HG02642 (cell line): ENCODE measurements at regions not wholly inside any gene's neighbourhood (a gene's known extent, or its start where the extent isn't known, plus 50 kb on each side); places are given as distances from the start of the nearest gene placed in this dataset.

Source experiments
- ATAC-seq: cut with Tn5 transposase; IDR thresholded peaks from one replicate; pipeline ENCODE4 v1.9.1; 2021; ENCODE audit warnings: mild to moderate bottlenecking; ENCODE audit not compliant: unreplicated experiment, poor library complexity

DNA sequence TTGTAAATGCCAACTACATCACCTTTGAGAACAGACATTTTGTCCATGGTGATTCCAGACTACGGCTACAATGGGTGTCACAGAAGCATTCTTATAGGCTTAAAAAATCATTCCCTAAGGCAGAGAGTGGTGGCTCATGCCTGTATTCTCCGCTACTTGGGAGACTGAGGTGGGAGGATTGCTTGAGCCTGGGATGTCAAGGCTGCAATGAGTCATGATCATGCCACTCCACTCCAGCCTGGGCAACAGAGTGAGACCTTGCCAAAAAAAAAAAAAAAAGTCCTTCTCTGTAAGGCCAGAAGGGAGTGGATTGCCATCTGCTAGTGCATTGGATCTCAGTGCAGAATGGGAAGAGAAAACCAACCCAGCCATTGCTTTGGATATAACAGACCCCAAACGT lies 522.5 kb downstream of the VRK1 start:
- ATAC-seq, result no peak

DNA sequence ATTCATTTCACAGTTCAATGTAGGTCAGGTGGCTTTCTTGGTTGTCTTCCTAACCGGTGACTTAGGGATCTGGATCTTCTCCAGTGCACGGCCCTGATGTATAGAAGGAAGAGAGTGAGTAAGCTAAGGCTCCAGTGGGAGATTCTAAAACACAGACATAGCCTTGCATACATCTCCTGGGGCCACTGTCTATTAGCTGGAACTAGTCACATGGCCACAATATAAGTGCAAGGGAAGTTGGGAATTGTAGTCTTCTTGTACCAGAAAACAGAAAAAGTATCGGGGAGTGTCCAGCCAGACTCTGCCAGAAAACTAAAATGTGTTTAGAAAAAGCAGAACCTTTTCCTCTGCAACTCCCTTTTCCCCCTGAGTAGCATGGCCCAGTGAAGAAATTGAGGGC lies 531.6 kb downstream of the VRK1 start:
- no peak for ATAC-seq

DNA sequence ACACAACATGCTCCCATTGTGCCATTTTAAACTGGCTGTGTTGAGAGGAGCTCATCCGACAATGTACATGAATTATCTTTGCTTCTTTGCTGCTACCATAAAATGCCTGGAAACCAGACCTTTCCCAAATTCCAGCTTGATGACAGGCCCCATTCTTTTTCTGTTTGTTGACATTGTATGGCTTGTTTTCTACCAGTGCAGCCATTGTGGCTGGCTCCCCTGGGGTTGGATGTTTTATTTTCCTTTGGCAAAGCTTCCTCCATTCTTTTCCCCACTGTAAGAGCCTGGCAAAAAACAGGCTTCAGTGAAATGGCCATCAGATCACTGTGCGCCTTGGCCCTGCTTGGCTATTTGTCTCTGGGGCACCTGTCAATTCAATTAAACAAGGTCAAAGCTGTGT lies 532.5 kb downstream of the VRK1 start:
- ATAC-seq, result no peak

DNA sequence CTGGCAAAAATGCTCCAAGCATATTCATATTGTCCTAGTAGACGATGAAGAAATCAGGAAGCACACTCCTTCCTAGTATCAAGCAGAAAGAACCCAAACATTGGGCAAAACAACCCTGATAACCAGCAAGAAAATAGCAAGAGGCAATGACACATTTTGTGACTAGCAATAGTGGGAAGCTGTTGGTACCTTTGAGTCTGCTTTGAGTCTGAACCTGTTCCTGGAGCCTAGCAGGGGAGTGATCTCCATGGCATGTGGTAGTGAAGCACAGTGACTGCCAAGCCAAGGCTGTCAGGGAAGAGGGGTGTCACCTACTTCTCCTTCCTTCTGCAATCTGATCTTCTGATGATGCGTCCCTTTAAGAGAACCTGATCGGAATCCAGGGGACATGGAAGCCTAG lies 533.9 kb downstream of the VRK1 start:
- no peak for ATAC-seq

DNA sequence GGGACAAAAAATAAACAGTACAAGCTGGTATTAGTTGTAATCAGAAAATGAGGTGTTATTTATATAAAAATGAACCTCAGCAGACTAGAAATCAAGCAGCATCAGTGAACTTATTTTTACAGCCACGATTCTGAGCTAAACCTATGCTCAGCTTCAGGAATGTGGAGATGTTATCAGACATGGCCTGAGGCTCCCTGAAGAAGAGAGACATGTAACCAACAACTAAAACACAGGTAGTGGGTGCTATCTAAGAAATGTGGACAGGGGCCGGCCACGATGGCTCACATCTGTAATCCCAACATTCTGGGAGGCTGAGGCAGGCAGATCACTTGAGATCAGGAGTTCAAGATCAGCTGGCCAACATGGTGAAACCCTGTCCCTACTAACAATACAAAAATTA lies 534.3 kb downstream of the VRK1 start:
- no peak for ATAC-seq

GRCh38 chr14:97336179-97336578 lies 539.0 kb downstream of the VRK1 start:
- no peak for ATAC-seq

DNA sequence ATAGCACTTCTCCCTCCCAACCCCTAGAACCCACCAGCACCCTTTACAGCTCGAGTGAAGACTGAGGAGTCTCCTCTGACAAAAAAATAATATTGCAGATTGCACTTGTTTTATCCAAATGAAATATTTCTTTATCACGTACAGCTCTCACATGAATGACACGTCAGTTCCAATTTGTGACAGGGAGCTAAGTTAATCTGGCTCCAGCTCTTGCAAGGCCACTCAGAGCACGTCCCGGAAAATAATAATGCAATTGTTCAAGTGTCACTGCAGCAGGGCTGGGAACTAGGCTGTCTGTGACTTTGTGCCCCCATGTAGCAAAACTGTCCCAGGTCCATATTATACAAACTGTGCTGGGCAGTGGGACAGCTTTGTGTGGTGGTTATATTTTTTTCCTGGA lies 539.6 kb downstream of the VRK1 start:
- ATAC-seq, result no peak

GRCh38 chr14:97337267-97337666 lies 540.1 kb downstream of the VRK1 start:
- no peak for ATAC-seq

GRCh38 chr14:97337670-97338069 lies 540.5 kb downstream of the VRK1 start:
- ATAC-seq, result no peak

GRCh38 chr14:97344666-97345065 lies 547.5 kb downstream of the VRK1 start:
- ATAC-seq, result no peak

DNA sequence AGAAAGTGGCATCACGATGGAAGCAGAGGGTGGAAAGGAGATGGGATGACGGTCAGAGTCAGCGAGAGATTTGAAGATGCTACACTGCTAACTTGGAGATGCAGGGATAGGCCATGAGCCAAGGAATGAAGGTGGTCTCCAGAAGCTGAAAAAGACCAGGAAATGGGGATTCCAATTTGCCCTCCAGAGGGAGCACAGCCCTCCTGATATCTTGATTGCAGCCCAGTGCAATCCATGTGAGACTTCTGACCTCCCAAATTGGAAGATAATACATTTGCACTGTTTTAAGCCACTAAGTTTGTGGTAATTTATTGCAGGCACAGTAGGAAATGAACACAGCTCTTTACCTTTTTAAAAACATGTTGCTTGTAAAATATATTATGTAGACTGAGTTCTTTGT lies 549.5 kb downstream of the VRK1 start:
- no peak for ATAC-seq

- ATAC-seq, result no peak
Measured at GRCh38 chr14:97349463-97349862, 552.3 kb downstream of the VRK1 start.

DNA sequence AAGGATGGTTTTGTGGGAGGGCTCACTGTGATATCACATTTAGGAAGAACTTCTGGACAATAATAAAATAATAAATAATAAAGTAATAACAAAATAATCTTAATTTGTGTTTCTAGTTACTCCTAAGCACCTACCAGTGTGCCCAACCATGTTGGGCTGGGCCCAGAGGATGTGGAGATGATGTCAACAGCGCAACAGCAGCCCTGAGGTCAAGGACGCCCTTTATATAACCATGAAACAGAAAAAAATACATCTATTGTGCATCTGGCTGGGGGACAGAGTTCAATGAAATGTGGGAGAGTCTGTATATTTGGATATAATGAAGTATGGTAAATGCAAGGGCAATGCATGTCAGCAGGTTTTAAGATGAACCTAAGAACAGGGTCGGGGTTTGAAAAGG lies 552.8 kb downstream of the VRK1 start:
- no peak for ATAC-seq

- no peak for ATAC-seq
Measured at GRCh38 chr14:97350415-97350814, 553.2 kb downstream of the VRK1 start.

- ATAC-seq, result no peak
Measured at GRCh38 chr14:97350894-97351731, 553.9 kb downstream of the VRK1 start.

DNA sequence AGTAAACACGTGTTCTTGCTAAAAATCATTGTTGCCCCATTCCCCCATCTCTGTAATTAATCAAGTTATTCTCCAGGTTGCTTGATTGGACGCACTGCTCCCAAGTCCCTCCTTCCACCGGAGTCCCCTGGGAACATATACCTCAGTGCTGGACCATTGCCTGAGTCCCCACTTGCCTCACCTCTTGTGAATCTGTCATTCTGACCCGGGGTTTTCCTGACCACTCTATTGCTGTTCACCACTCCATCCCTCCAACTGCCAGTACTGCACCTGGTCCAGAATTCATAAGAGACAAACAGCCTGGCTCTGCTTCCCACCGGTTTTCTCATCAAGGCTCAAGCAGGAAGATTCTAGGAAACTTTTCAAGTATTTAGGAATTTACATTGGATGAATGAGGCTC lies 555.9 kb downstream of the VRK1 start:
- ATAC-seq, result no peak

DNA sequence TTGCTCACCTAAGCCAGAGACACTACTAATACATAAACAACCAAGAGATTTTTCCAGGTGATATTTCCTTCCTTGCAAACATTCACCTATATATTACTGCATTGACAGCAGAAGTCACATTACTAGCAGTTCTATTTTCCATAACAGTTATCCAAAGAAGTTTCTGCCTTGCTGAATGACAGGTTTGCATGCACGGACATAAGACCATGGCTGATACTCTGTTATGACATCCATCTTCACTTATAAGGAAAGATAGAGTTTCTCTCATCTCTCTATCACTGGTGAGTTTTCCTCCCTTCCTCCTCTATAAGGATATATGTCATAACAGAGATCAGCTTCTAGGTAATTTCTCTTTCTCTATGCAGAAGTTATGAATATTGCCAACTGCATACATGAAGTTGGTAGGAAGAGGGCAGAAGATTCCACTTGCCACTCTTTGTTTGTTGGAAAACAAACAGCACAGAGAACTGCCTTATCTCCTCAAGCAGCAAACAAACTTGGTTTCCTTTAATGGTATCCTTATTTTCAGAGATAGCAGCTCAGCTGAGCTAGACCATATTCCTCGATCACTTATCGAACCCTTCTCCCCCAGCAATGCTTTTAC lies 557.0 kb downstream of the VRK1 start:
- no peak for ATAC-seq

- no peak for ATAC-seq
Measured at GRCh38 chr14:97359341-97359740, 562.2 kb downstream of the VRK1 start.

DNA sequence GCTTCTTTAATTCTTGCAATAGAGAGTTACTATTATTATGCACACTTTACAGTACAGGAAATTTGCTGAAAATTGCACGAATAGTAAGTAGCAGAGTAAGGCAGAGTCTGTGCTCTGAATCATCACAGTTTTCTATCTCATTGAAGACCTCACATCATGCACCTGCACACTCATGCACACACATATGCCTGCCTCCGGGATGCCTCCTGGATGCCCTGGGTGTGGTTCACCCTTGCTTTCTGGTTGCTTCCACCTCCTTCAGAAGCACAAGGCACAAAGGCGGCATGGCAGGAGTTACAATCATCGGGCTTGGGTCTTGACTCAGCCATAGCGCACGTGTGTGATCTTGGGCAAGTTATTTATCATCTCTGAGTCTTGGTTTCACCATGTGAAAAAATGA lies 564.0 kb downstream of the VRK1 start:
- no peak for ATAC-seq

GRCh38 chr14:97361958-97362357 lies 564.8 kb downstream of the VRK1 start:
- ATAC-seq, result no peak

DNA sequence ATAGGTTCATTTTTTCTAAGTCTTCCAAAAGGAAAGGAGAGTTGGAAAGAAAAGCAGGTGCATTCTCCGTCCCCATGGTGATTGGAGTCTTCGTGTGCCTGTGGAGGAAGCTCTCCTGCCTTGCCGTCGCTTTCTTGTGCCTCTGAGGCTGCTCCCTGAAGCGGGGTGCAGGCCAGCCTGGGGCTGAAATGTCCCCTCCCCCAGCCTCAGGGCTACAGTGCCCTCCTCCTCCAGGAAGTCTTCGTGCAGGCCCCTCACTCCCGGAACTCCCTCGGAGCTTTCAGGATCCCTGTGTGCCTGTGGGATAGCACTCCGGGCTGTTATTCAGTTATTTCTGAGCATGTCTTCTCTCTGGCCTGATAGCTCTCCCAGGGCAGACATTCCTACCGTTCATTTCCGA lies 569.2 kb downstream of the VRK1 start:
- no peak for ATAC-seq

DNA sequence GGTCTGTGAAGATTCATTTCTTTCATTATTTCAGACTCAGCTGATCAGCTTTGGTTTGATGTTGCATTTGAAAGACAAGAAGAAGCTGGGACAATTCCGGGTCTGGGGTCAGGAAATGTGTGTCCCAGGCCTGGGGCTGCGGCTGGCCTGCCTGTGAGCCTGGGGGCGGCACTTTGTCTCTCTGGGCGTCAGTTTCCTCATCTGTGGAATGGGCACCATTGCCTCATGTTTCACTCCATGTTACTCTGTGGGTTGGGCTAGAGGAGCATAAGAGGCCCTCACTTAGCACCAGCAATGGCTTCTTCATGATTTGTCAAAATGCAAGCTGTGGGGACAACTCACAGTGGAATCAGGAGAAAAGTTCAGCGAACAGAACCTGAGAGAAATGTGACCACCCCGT lies 570.1 kb downstream of the VRK1 start:
- no peak for ATAC-seq
